Neural crest cell (in vitro differentiated cells): ENCODE measurements at regions not wholly inside any gene's neighbourhood (a gene's known extent, or its start where the extent isn't known, plus 50 kb on each side); places are given as distances from the start of the nearest gene placed in this dataset.

Source experiments
- DNase-seq: peaks from one replicate; pipeline ENCODE4 v3.0.0; 2021; ENCODE audit warnings: low read depth, mixed read lengths, low spot score
- H3K27ac Mint-ChIP-seq: one replicate; pipeline ENCODE4 v1.8.0; 2021; ENCODE audit warnings: mild to moderate bottlenecking, mixed read lengths; ENCODE audit not compliant: unreplicated experiment
- H3K27me3 Mint-ChIP-seq: 2 replicates; pipeline ENCODE4 v1.8.0; 2021; ENCODE audit warnings: low read depth, mild to moderate bottlenecking, mixed read lengths
- H3K36me3 Mint-ChIP-seq: 2 replicates; pipeline ENCODE4 v1.8.0; 2021; ENCODE audit warnings: low read depth, mild to moderate bottlenecking, mixed read lengths
- H3K4me1 Mint-ChIP-seq: 2 replicates; pipeline ENCODE4 v1.8.0; 2021; ENCODE audit warnings: mixed read lengths
- H3K4me3 Mint-ChIP-seq: one replicate; pipeline ENCODE4 v1.8.0; 2021; ENCODE audit warnings: mild to moderate bottlenecking, mixed read lengths
- H3K9me3 Mint-ChIP-seq: 2 replicates; pipeline ENCODE4 v1.8.0; 2021; ENCODE audit warnings: mixed read lengths
- TF ChIP-seq, protein P1 (sequence below): fragments of 200-600 bp; sonication (generic); conservative IDR thresholded peaks from 2 replicates; pipeline ENCODE4 v1.5.0; 2021; ENCODE audit warnings: antibody characterized with exemption, mild to moderate bottlenecking

DNA sequence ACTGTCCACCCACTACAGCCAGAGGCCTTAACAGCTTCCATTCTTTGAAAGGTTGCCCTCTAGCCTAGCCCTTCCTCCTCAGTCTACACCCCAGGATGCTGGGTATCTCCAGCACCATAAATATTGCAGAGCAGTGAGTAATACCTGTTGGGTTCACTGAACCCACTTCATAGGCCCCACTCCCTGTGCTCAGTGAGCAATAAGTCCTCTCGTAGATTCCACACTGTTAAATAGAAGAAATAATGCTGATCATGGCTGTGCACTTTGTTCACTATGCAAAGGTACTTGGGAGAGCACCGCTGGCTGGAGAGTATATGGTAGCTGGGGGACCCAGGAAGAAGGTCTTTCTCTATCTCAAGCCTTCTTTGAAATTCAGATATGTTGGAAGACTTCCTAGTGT is 87.3 kb downstream of the RSPH3 start:
- Mint-ChIP-seq H3K27me3 (no peaks in the 10 kb centered on the region), H3K4me1 (peaks cover 37% of the 10 kb centered on the region), H3K27ac (no peak overlapping the region), H3K4me3 (no peak overlapping the region), H3K36me3 (no peaks in the 10 kb centered on the region), H3K9me3 (no peaks in the 10 kb centered on the region)
- TF ChIP-seq, protein P1, sequence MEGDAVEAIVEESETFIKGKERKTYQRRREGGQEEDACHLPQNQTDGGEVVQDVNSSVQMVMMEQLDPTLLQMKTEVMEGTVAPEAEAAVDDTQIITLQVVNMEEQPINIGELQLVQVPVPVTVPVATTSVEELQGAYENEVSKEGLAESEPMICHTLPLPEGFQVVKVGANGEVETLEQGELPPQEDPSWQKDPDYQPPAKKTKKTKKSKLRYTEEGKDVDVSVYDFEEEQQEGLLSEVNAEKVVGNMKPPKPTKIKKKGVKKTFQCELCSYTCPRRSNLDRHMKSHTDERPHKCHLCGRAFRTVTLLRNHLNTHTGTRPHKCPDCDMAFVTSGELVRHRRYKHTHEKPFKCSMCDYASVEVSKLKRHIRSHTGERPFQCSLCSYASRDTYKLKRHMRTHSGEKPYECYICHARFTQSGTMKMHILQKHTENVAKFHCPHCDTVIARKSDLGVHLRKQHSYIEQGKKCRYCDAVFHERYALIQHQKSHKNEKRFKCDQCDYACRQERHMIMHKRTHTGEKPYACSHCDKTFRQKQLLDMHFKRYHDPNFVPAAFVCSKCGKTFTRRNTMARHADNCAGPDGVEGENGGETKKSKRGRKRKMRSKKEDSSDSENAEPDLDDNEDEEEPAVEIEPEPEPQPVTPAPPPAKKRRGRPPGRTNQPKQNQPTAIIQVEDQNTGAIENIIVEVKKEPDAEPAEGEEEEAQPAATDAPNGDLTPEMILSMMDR, result no peak
- no peak for DNase-seq

DNA sequence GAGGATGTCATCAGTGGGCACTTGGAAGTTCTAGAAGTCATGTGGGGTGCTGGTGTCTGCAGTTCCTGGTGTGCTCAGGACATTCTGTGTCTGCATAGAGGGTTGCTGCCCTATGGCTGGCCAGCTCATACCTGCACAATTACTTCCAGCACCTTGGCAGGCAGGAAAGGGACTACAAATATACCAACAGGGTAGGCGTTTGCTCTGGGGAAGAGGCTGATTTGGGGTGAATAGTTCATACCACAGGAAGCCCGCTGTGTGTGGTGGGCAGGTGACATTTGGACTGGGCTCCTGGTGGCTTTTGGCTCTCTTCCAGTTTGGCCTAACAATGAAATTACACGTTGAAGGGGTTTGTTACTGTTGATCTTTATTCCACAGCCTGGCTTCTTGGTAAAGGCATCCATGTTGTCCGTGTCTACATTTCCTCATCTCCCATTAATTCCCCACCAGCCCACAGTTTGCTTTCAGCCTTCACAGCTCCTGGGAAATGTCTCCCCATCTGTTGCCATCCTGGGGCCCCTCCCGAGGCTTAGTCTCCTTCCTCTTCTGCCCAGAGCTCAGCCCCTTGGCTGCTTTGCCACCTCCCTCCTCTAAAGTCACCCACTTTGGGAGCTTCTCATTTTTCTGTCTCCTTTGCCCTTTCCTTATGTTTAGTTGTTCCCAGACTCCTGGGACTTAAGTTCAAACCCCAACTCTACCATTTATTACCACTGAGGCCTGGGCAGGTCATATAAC is 88.1 kb downstream of the RSPH3 start:
- H3K27ac Mint-ChIP-seq, result peak overlapping the region; percentile 90

DNA sequence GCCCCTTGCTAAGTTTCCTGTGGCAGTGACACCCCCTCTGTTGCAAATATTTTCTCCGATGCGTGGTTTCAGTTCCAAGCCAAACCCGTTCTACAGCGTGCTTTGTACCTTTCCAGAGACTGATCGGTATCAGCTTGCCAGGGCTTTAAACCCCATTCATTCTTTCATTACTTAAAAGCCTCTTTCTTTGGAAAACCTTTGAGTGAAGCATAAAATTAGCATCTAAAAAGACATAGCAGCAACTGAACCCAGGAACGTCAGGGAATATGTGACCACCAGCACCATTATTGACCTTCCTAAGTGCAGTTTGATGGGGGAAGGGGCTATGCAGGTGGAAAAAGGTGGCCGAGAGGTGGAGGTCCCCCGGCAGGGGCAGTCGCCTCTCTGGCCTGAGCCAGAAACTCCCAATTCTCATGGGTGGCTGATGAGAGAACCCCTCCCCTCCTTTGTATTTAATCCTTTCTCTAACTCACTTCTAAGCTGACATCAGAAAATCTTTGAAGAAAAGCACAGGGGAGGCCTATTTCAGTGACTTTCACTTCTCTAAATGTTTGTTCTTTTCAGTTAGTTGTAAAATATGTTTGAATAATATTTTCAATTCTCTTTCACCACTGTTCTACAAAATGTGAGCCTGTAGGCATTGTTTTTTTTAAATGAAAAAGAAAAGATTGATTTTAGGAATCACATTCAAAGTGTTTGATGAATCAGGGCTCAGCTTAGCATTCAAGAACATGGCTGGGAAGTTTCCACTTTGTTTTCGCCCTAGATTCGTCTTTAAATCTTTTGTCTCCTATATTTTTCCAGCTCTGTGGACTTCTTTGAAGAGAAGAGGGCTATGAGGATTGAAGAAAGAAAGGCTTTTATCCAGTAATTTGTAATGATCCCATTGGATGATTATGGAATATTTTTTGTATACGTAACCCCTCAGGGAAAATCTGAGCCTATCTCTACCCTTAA is 89.2 kb downstream of the RSPH3 start:
- H3K9me3 Mint-ChIP-seq, result peaks cover 10% of the 10 kb centered on the region
- peaks cover 37% of the 10 kb centered on the region for H3K4me1 Mint-ChIP-seq
- H3K4me3 Mint-ChIP-seq, result peak overlapping the region; percentile 76
- TF ChIP-seq, protein P1, result peak; percentile 26
- H3K27me3 Mint-ChIP-seq, result no peaks in the 10 kb centered on the region
- peaks cover 9% of the 10 kb centered on the region for H3K36me3 Mint-ChIP-seq
- DNase-seq, result no peak
- peak overlapping the region; percentile 90 for H3K27ac Mint-ChIP-seq

More for the DNA sequence above, 88.1 kb downstream of the RSPH3 start:
- H3K36me3 Mint-ChIP-seq, result peaks cover 5% of the 10 kb centered on the region
- H3K9me3 Mint-ChIP-seq, result peaks cover 5% of the 10 kb centered on the region
- TF ChIP-seq, protein P1, result no peak
- no peak overlapping the region for H3K4me3 Mint-ChIP-seq
- H3K27me3 Mint-ChIP-seq, result no peaks in the 10 kb centered on the region
- H3K4me1 Mint-ChIP-seq, result peaks cover 37% of the 10 kb centered on the region
- no peak for DNase-seq

- Mint-ChIP-seq H3K4me1 (peaks cover 37% of the 10 kb centered on the region), H3K4me3 (no peak overlapping the region), H3K9me3 (peaks cover 13% of the 10 kb centered on the region), H3K36me3 (peaks cover 13% of the 10 kb centered on the region), H3K27me3 (no peaks in the 10 kb centered on the region), H3K27ac (peak overlapping the region; percentile 43)
- TF ChIP-seq, protein P1, result no peak
- no peak for DNase-seq
Observed at GRCh38 chr6:158909938-158910337, 90.1 kb downstream of the RSPH3 start.

GRCh38 chr6:158908606-158909005 is 89.4 kb upstream of the EZR start:
- no peak for DNase-seq
- Mint-ChIP-seq H3K27ac (no peak overlapping the region), H3K4me1 (peaks cover 30% of the 10 kb centered on the region), H3K4me3 (no peak overlapping the region), H3K27me3 (no peaks in the 10 kb centered on the region), H3K36me3 (peaks cover 15% of the 10 kb centered on the region), H3K9me3 (peaks cover 15% of the 10 kb centered on the region)
- TF ChIP-seq, protein P1, result no peak
